Activated CD8-positive, alpha-beta memory T cell treated with anti-CD3 and anti-CD28 coated beads, Interleukin-2, amount 50 U/mL, for 4 hours (primary cell): ENCODE measurements at regions not wholly inside any gene's neighbourhood (a gene's known extent, or its start where the extent isn't known, plus 50 kb on each side); places are given as distances from the start of the nearest gene placed in this dataset.

Experiments used
- DNase-seq: peaks from one replicate; pipeline ENCODE4 v3.0.0-alpha.2; 2020

GRCh38 chr17:72591289-72592241 lies 470.7 kb downstream of the SOX9 start:
- DNase-seq, result no peak

GRCh38 chr17:72592242-72592966 lies 471.6 kb downstream of the SOX9 start:
- DNase-seq, result no peak

- no peak for DNase-seq
These were observed 472.1 kb downstream of the SOX9 start for GRCh38 chr17:72592967-72593325.

GRCh38 chr17:72594248-72594647 lies 473.4 kb downstream of the SOX9 start:
- DNase-seq, result no peak
